DMS79 treated with DMSO at 0.1 percent for 48 hours (cell line): ENCODE measurements at regions not wholly inside any gene's neighbourhood (a gene's known extent, or its start where the extent isn't known, plus 50 kb on each side); places are given as distances from the start of the nearest gene placed in this dataset.

Source experiments
- DNase-seq: peaks from one replicate; lab custom pipeline; 2025; lab: John Stamatoyannopoulos, UW

DNA sequence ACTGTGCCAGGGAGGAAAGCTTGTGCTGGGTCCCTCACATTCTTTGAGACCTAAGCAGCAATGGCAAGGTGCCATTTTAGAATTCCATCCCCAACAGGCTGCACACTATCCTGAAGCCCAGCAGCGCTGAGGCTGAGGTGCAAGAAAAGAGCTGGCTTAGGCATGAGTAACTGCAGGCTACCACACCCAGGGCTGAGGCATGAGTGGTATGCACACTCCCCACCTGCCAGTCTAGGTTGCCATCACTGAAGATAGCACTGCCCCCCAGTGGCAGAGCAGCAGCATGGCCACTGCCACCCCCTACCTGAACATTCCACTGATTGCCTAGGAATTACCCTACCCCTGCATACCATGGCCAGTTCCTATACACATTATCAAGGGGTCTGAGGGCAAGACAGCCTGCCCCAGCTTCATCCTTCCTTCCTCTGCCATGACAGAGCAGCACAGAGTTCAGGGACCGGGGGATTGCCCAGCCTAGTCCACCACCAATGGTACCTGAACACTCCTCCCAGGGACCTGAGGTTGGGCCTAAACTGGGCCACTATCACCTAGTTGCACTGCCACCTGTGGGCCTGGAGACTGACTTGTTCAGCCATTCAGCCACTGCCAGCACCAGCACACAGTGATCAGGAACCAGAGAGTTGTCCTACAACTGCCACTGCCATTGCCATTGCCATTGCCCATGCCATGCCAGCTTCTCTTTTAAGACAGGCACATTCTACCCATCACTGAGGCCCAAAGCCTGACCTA, 129.8 kb downstream of the SATB1 start:
- no peak for DNase-seq

DNA sequence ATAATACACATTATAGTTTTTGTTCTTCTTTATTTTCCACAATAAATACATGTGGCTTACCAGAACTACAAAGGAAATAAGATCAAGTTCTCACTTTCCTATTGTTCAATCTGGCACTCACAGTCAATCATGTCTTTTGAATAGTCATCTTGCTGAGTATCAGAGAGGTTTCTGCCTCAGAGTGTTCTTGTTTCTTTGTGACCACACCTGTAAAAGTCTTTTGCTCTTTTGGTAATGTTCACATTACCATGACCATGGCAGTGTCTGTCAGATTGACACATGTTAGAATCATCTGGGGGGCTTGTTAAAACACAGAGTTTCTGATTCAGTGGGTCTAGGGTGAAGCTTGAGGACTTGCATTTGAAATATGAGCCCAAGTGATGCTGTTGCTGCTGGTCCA, 135.0 kb downstream of the SATB1 start:
- DNase-seq = no peak

DNA sequence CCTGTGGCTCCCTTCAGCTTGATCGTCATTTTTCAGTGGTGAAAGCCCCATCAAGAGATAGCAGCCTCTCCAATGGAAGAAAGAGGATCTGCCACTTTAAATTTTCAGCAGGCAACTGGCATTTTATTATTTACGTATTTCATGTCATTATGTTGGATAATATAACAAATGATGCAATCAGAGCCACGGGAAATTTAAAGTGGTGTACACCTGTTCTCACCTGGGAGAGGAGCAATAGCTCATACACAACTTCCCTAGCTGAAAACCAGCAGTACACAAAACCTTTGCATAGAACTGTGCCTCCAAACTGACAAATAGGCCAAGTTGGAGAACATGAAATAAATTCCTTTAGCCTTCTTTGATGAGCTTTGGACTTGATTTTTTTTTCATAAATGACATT, 136.9 kb downstream of the SATB1 start:
- no peak for DNase-seq

DNA sequence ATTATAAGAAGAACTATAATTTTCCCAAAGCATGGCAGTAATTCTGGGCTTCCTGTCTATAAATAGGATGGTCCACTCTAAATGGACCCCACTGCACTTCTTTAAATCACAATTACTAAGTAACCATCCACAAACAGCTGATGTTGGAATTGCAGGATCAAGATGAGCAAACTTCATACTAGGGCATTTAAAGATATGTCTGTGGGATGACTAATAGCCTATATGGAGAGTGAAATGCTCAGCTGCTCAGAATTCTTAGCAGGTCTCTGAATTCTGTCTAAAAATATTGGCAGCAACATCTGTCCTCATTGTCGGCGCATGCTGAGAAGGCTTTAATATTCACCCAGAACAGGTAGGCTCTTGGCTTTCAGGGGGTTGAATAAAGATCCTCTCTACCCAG, 140.4 kb downstream of the SATB1 start:
- no peak for DNase-seq

DNA sequence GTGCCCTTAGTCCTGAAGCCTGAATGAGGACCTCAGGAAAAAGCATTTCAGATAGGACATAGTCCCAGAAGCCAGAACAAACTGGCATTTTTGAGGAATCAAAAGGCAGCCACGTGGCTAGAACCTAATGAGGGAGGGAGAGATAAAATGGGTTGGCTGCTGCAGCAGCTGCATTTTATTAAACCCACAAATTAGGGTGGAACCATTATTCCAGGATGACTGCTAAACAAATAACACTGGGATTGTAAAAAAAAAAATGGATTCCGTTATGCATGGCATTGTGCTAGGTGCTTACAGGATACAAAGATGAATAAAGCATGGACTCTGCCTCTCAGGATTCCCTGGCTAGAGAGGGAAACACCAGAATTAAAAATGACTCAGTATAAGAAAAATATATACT, 141.5 kb downstream of the SATB1 start:
- DNase-seq = no peak

DNA sequence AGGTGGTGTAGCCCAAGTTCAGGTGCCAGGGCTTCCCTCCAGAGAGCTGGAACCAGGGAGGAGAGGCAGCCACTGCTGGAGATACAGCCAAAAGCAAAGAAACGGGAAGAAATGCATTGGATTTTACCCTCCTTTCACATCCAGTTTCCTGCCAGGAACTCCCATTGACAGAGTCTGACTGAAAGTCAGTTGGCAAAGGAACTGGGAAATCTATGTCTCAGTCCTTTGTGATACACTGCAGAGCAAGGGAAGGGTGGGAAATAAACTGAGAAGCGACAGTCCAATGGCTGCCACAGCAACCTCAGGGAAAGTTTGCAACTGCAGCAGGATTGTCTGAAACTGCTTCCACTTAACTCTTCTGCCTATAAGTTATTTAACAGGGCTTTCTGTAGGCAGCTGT, 142.6 kb downstream of the SATB1 start:
- DNase-seq = no peak

DNA sequence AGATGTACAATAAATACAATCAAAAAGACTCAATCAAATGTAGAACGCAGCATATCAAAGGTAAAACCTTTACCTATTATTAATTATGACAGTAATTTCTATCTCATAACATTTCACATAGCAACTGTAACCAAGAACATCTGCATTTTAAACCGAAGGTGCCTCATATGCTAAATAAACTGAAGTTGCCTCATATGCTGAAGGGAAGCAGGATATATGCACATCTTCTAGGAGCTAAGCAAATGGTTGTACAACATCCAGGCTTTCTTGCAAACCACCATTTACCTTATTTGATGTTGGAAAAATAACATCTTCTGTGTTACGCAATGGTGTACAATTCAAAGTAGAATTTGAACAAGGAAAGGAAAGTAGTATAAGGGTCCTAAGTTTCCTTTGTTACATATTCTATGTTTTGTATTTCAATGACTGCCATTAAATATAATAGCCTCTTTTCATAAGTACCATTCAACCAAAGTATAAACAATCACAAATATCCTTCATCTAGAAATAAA, 145.9 kb downstream of the SATB1 start:
- DNase-seq = no peak

DNA sequence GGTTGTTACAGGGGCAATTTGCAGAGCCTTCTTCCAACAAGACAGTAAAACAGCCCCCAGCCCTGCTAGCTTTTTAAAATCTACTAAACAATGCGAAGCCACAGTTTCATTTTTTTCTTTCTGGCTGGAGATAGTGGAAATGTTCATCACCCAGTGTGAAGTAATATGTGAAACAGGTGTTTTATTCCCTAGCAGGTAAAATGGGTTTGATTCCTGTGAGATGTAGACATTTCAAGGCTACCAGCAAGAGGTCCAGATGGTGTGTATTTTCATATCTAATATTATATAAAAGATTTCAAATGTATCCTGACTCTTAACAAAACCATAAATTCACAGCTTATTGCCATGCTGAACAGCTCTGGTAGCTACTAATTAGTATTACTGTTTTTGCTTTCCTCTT, 160.3 kb downstream of the SATB1 start:
- no peak for DNase-seq

DNA sequence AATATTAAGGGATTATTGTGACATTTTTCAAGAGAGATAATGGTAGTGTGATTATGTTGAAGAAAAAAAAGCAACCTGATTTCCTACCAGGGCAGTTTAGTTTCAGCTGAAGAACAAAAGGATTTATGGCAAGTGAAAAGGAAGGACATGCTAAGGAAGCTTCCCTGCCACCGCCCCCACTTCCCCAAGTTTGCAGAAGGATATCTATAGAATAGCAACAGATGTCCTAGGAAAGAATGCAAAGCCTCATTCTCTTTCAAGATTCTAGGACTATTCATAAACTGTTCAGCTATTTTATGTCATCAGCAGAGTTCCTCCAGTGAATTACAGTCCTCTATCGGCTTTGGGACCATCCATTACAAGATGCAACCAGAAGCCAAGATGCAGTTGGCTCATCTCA, 160.8 kb downstream of the SATB1 start:
- no peak for DNase-seq

DNA sequence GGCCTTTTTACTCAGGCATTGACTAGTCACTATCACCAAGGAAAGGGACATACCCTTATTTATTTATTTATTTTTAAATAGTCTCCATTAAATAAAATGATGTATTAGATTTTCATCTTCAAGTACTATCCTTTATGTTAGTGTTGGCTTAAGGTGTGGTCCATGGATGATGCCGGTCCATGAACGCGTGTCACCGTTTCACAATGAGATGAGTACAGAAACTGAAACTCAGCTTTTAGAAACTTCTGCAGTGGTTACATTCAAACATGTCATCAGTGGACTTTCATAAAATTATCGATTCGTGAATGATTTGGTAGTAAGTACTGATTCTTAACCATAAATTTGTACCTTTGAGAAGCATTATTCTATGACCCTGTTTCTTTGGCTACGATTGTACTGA, 166.6 kb downstream of the SATB1 start:
- DNase-seq = no peak

DNA sequence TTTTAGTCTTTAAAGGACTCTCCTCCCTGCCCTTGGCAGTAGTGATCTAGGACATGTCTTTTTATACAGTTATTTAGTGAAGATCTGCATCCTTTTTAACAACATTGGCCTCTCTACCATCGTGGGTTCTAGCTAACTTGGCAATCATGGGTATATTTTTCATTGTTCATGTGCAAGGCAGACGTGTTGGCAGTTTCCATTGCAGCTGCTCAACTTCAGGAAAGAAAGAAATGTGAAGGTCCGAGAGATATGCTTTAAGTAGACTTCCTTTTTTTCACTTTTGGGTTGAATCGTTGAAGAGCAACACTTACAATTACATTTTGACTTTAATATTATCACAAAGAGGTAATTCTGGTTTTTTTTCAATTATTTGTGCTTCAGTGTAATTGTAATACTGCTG, 172.6 kb downstream of the SATB1 start:
- no peak for DNase-seq

DNA sequence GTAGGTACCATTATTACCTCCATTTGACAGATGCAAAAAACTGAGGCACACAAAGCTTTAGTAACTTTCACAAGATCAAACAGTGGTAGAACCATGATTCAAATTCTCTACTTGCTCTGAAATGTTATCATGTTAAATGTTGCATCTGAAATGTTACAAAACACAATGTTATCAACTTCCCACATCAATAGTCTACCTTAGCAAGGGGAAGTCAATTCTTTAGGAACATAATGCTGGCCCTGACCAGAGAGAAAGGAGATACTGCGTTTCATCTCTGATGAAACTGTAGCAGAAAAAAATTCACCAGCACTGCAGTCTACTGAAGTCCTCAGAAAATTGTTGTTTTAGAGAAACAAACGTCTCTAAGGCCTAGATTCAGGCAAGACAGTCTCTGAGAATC, 174.1 kb downstream of the SATB1 start:
- no peak for DNase-seq

DNA sequence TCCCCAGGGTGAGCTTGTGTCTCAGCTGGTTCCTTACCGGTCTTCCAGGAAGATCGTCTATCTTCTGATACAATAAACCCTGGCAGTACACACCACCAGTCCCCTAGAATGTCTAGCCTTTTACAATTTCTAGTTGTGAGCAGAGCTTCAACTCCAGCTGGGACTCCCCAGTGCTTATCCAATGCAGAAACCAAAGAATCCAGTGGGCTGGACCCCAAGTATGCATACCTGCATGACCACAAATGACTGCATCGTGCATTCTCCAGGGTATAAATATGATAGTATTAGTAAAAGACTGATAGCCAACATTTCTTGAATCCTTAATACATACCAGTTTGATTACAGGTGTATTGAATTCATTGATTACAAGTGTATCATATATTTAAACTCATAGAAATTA, 176.0 kb downstream of the SATB1 start:
- no peak for DNase-seq

DNA sequence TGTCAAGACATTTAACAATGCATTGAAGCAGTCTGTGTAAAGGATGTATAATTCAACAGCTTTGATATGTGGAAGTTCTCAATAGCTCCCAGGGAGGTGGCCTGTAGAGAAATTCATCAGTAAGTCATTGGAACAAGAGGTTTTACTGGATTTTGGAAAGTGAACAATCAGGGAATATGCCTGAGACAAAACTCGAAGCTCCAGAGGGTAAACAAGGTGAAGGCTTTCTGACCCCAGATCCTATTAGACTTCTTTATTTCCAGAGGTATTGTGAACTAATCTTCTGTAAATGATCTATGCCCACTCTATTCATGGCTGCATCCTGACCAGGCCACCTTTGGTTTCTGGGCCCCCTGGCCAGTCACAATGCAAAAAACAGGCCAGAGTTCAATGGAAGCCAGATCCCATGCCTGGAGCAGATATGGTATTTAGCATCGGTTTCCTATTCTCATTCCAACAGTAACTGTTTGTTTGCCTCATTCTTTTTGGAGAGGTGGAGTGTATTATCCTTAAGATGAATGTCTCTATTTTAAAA, 177.3 kb downstream of the SATB1 start:
- no peak for DNase-seq

DNA sequence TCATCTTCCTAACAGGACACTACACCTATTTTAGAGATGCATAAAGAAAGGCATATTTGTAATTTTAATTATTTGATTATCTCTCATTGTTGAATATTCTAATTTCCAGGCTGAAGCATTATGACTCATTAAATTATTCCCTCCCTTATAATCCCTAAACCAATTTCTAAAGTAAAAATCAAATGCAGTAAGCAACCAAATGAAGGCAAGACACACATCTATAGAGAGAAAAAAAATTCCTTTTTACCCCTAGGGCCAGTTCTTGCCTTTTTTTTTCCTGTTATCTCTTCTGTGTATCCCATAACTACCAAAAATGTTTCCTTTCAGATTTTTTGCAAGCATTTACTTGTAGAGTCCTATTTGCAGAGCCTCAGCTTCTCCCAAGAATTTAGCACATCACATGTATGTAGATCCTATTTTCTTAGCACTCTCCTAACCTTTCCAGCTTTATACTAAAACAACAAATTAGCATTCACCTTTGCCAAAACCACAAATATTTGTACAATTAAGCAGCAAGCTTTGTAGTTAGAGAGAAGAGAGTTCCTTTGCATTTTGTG, 177.9 kb downstream of the SATB1 start:
- no peak for DNase-seq

DNA sequence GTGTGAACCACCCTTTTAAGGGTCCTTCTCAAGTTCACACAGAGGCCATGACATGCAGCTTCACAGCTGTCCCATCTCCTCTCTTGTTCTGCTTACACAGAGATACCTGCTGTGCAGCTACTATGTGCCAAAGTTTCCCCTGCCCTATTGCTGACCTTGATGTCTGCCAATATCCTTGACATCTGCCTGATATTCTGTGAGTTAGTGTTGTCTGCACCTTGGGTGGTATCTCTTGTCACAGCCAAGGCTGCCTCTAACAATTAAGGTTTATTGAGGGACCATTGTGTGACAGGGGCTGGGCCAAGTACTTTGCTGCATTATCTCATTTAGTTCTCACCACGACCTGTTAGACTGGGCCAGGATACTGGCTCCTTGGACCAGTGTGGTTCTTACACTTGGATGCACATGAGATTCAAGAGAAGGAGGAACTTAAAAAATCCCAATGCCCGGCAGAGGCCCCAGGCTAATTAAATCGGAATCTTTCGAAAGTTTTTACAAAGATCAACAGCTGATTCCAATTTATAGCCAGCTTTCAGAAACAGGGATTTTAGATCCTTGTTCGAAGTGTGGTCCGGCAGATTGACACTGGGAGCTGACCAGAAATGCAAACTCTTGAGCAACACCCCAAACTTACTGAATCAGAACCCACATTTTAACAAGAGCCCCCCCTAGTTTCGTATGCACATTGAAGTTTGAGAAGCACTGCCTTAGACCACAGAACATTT, 178.6 kb downstream of the SATB1 start:
- no peak for DNase-seq

DNA sequence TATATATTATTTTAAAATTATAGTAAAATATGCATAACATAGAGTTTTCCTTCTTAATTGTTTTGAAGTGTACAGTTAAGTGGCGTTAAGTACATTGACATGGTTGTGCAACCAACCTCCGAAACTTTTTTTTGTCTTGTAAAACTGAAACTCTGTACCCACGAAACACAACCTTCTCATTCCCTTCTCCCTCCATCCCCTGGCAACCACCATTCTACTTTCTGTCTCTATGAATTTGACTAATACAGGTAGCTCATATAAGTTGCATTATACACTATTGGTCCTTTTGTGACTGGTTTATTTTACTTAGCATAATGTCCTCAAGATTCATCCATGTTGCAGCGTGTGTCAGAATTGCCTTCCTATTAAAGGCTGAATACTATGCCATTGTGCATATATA, 179.4 kb downstream of the SATB1 start:
- DNase-seq = no peak

DNA sequence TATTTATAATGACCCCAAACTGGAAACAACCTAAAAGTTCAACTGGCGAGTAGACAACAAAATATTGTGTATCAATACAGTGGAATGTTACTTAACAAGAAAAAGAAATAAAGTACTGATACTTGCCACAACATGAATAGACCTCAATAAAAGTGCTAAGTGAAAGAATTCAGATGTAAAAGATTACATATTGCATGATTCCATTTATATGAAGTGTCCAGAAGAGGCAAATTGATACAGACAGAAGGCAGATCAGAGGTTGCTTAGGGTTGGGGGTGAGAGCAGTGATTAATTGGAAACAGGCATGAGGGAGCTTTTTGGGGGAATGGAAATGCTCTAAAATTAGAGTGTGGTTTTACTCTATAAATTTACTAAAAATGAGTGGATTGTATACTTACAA, 183.3 kb downstream of the SATB1 start:
- no peak for DNase-seq

DNA sequence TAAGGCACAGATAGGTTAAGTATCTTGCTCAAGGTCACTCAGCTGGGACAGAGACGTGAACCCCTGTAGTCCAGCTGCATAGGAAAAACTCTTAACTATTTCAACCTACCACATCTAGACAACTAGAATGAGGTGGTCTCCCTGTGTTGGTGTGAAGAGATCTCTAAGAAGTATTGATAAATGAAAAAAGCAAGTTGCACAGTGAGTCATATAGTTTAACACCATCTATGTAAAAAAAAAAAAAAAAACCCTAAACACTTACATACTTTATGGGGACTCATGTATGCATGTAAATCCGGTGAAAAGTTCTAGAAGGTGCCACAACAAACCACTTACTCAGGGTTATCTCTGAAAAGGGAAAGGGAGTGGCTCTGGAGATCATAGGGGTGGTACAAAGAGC, 185.5 kb downstream of the SATB1 start:
- DNase-seq = no peak

DNA sequence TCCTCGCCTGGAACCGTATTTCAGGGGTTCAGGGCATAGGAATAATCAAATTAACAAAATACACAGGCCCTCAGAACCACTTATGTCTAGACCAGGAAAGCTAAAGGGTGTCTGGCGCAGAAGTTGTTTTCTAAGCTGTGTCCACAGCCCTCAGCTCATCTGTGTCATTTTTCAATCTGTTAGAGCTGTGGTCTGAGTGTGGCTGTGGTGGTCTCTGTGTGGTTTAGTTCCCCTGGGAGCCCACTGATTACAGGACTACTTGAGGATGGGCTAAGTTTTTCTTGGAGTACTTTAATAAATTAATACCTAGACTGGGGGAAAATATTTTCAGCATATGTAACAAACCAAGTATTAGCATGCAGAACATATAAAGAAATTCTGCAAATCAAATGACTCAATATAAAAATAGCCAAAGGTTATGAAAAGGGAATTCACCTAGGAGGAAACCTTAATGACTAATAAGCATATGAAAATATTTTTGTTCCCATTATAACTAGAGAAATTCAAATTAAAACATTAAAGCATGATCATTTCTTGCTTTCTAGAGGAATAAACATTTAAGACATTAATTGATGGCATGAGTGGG, 186.3 kb downstream of the SATB1 start:
- DNase-seq = no peak

DNA sequence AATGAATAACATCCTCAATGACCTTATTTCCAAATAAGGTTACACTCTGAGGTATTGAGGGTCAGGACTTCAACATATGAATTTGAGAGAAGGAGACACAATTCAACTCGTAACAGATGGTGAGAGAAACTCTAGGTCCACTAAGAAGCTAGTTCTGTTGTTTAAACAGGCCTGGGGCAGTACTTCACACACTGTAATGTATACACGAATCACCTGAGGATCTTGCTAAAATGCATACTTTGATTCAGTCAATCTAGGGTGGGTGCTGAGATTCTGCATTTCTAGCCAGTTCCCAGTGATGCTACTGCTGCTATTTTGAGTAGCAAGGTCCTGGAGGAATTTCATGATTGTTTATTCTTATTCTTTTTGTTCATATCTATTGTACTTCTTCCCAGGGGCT, 186.8 kb downstream of the SATB1 start:
- no peak for DNase-seq

DNA sequence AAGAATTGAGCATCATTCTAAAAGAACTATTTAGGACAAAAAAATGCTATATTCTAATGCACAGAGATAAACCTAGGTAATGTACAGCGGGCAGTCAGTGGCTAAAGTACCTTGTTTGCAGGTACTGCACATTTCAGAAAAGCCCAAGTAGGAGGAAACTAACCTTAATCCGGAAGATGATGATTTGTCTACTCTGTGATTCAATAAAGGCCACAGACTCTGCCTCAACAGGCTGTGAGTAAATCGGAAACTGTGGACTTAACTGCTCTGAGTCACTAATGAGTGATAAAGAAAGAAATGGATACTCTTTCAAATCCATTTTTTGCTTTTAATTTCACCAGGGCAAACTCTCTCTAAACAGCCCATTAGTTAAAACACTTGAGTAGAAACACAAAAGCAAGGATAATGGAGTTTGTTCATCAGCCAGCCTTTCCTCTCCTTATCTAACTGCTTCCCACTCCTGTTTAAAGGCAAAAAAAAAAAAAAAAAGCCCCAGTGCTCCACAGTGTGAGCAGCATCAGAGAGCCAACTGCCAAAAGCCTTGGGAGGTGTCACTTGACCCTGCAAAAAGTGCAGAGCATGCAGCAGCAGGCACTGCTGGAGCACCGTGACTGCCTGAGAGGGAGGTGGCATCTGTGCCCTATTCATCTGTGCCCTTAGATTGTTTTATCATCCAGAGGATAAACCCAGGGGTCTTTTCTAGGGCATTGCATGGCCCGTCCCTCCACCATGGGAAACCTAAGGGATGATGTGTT, 187.7 kb downstream of the SATB1 start:
- DNase-seq = no peak
